Left hindlimb (tissue), 1 donor: ENCODE measurements at regions not wholly inside any gene's neighbourhood (a gene's known extent, or its start where the extent isn't known, plus 50 kb on each side); places are given as distances from the start of the nearest gene placed in this dataset.
"Not testable (repeated sequence)": the region's sequence is repeated elsewhere in the genome, so short reads cannot be mapped to it uniquely, and the experiment has no call there.

Source experiments
- DNase-seq: peaks from one replicate; pipeline ENCODE4 v3.0.0-alpha.2; 2018

DNA sequence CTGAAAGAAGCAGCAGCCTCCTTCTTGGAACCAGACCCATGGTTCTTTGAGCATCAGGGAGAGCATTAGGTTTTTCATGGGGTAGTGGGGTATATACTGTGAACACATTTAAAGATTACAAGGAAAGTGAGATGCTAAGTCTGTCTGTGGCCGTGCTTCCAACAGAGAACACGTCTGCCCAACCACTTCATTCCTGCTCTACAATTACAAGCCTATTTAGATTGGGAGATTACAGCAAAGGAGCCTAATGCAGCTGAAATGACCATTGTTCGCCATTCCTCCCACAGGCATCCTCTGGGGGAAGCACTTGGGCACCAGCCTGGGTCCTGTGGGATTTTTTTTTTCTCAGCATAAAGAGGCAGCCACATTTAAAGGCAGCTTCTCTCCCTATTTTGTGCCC lies 536.4 kb downstream of the XPNPEP1 start:
- DNase-seq = no peak

DNA sequence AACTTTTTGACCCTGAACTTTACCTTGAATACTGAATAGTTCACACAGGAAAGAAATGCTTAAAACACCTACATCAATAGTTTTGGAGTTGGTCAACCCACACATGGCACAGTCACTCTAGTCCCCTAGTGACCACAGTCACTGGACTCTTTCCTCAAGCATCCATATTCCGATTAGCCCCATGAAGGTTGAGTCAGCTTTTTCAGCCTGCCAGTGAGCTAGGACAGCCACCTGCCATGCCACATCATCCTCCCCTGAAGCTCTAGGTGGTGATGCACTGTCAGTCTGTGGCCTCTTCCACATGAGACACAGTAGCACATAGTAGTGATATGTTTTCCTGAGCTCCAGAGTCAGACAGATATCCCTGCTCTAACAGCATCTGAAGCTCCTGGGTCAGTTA lies 537.2 kb downstream of the XPNPEP1 start:
- no peak for DNase-seq

DNA sequence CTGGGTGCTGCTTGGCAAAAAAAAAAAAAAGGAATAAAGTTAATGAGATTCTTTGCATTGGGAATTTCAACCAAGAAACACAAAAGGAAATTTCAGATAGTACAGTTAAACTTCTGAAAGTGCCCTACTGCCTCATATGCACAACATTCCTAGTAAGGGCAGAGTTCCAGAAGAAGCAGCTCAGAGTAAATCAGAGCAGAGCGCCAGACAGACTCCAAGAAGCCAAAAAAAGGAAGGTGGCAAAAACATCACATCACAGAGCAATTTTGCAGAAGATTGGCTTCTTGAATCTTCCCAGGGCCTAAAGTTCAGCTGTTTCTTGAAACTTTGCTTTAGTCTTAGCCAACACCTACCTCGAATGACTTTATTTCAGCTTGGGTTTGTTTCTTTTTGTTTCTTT lies 544.1 kb downstream of the XPNPEP1 start:
- DNase-seq = no peak

GRCh38 chr10:109374215-109374614 lies 549.1 kb downstream of the XPNPEP1 start:
- DNase-seq = no peak

DNA sequence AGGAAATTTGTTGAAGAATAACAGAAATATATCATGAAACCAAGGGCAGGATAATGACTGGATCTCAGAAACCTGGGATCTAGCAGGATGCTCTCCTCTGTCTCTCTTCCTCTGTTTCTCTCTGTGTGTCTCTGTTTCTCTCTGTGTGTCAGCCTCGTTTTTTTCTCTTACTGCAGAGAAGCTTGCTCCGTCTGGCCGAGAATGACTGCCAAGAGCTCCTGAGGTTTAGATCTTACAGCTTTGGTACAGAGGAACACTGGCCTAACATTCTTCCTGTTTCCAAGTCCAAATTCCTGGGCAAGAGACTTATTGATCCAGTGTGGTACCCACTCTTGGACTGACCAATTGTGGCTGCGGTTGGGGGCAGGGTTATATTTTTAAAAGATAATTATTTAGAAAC lies 564.0 kb downstream of the XPNPEP1 start:
- no peak for DNase-seq

- DNase-seq = no peak
Measured at GRCh38 chr10:109358325-109358724, 565.0 kb downstream of the XPNPEP1 start.

DNA sequence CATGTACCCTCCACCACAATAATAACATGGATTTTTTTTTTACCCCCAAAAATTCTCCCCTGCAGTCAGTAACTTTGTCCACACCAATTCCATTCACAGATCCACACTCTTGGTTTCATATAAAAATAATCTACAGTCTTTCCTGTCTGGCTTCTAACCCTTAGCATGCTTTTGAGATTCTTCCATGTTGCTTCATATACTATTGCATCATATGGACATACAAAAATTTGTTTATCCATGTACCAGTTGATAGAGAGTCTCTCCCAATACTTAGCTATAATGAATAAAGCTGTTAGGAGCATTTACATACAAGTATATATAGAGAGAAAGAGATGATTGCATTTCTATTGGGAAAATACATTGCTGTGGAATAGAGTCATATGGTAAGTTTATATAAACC lies 575.0 kb downstream of the XPNPEP1 start:
- DNase-seq = no peak

GRCh38 chr10:109343293-109343692 lies 580.0 kb downstream of the XPNPEP1 start:
- no peak for DNase-seq

GRCh38 chr10:109341986-109342385 lies 581.3 kb downstream of the XPNPEP1 start:
- DNase-seq = no peak

GRCh38 chr10:109328001-109328400 lies 595.3 kb downstream of the XPNPEP1 start:
- no peak for DNase-seq

DNA sequence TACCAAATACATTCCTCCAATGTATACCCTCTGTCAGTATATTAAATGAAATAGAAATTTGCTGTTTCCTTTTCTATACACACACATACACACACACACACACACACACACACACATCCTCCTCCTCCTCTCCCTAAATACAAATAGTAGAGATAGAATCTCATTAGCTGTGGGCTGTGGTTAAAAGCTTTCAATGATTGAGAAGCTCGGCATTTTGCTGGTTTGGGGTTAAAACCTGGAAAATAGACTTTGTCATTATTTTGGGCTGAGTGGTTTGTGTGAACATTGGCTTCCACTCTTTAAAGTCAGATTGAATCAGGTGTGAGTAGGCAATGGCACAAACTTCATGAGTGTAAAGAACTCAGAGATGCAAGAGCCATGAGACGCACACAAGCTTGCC lies 596.0 kb downstream of the XPNPEP1 start:
- DNase-seq = no peak

- DNase-seq = no peak
Measured at GRCh38 chr10:109324721-109325120, 598.6 kb downstream of the XPNPEP1 start.

DNA sequence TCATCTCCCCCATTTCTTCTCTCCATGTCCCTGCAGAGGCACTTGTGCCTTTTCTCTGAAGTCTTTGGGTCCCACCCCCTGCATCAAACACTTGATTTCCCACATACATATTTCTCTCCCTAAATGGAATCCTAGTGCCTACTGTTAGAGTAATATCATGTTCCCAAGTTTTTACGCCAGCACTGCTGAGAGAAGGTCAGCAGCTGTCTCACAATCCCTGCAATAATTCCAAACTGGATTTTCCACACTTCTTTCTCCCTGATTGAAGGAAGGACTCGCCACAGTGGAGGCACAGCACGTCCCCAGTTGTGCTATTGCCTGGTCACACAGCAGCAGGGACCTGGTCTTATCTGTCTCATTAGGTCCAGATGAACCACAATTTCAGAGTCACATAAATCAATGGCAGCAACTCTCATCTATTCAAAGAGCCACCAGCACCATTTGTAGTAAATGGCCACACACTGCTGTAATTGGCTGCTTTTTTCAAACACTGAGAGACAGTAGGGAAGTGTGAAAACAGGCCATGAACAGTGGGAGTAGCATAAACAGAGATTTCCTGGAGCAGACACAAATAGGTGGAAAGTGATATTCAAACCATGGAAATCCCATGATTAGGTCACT lies 605.5 kb downstream of the XPNPEP1 start:
- DNase-seq = no peak

GRCh38 chr10:109314016-109314415 lies 609.3 kb downstream of the XPNPEP1 start:
- not testable (repeated sequence) for DNase-seq

- DNase-seq = not testable (repeated sequence)
Measured at GRCh38 chr10:109312555-109312954, 610.8 kb downstream of the XPNPEP1 start.

GRCh38 chr10:109308971-109309370 lies 614.3 kb downstream of the XPNPEP1 start:
- no peak for DNase-seq

DNA sequence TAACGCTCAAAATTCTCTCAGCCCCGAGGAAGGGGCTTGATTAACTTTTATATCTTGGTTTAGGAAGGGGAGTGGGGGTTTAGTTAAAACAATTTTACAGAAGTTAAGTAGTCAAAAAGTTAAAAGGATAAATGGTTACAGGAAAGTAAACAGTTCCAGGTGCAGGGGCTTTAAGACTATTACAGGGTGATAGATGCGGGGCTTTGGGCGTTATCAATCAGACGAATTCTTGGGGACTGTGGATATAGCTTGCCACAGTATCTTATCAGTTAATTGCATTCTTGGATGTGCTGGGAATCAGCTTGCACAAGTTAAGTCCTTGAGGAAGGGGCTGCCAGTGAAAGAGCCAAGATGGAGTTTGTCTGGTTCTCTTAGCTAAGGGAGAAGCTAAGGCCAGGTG lies 616.2 kb downstream of the XPNPEP1 start:
- DNase-seq = not testable (repeated sequence)

GRCh38 chr10:109306698-109307097 lies 616.6 kb downstream of the XPNPEP1 start:
- no peak for DNase-seq

DNA sequence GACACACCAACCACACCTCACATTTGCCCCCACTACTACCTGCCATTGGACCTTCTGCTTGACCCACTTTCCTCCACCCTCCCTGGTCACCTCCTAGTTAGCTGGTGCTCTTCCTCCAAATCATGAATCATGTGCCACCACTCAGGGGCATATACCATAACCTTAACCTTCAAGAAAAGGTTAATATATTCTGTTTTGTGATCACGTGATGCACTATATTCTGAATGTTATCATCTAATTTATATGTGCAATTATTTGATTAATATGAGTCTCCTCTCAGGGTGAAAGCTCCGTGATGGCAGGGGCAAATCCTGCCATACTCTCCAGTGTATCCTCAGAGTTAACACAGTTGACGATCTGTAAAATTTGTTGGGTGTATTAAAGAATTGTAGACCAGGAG lies 635.5 kb downstream of the XPNPEP1 start:
- DNase-seq = no peak

DNA sequence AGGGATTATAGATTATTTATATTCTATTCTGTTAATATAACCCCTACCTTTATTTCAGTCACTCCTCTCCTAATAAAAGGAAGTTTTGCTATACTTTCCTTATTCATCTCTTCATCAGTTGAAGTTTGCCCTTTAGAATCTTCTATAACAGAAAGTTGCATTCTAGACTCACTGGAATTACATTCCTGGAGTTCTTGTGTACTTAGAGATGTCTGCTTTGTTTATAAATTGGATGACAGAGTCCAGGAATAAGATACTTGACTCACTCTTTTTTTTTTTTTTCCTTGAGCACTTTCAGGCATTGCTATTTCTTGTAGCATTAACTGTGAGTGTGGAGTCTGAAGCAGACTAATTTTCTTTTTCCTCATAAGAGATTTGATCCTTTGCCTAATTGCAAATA lies 640.8 kb downstream of the XPNPEP1 start:
- no peak for DNase-seq

- no peak for DNase-seq
Measured at GRCh38 chr10:109281347-109281746, 642.0 kb downstream of the XPNPEP1 start.

GRCh38 chr10:109280837-109281236 lies 642.5 kb downstream of the XPNPEP1 start:
- no peak for DNase-seq

- no peak for DNase-seq
Measured at GRCh38 chr10:109277456-109277855, 645.9 kb downstream of the XPNPEP1 start.

DNA sequence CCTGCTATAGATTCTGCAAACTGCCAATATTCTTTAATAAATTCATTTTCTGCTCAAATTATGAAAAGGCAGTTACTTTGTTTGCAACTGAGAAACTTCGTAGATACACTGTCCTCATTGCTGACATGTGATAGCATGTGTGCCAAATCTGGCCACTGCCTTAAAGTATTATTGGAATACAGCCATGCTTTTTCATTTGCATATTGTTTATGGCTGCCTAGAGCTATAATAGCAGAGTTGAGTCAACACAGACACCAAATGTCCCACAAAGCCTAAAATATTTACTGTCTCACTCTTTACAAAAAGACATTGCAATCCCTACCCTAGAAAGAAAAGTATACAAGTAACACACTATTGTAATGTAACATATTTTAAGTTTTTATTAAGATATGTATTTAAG lies 647.4 kb downstream of the XPNPEP1 start:
- no peak for DNase-seq

DNA sequence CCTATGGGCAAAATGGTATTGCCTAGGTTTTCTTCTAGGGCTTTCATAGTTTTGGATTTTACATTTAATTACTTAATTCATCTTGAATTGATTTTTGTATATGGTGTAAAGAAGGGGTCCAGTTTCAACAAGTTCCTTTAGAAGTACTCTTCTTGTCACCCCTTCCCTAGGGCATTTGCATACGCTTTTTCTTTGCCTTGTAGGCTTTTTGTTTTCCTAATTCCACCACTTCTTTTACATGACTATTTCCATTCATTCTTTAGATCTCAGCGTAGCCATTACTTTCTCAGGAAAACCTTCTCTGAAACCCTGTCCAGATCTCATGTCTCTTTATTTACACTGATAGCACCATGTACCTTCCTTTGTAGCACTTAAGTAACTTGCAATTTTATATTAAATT lies 648.6 kb downstream of the XPNPEP1 start:
- no peak for DNase-seq

GRCh38 chr10:109270173-109270572 lies 653.1 kb downstream of the XPNPEP1 start:
- DNase-seq = no peak
